MM.1S (cell line): ENCODE measurements at regions not wholly inside any gene's neighbourhood (a gene's known extent, or its start where the extent isn't known, plus 50 kb on each side); places are given as distances from the start of the nearest gene placed in this dataset.

ENCODE experiments used
- DNase-seq: peaks from one replicate; pipeline ENCODE4 v3.0.0-alpha.2; 2015
- H2AFZ ChIP-seq: fragments of 300-600 bp; sonication (generic); 2 replicates; pipeline ENCODE4 v1.6.0; 2016; ENCODE audit warnings: antibody characterized with exemption, low read length
- H3F3A ChIP-seq: fragments of 300-600 bp; sonication (generic); 2 replicates; pipeline ENCODE4 v1.6.1; 2016; ENCODE audit warnings: mild to moderate bottlenecking, antibody characterized with exemption, low read length, moderate library complexity, mixed read lengths; ENCODE audit not compliant: insufficient read depth
- H3K27ac ChIP-seq: fragments of 300-600 bp; sonication (generic); 2 replicates; pipeline ENCODE4 v1.5.1; 2016; ENCODE audit warnings: mild to moderate bottlenecking, low read length
- H3K27me3 ChIP-seq: fragments of 300-600 bp; sonication (generic); replicated peaks from 2 replicates; pipeline ENCODE4 v1.6.0; 2016; ENCODE audit warnings: low read length; ENCODE audit not compliant: insufficient read depth
- H3K36me3 ChIP-seq: fragments of 300-600 bp; sonication (generic); replicated peaks from 2 replicates; pipeline ENCODE4 v1.6.1; 2016; ENCODE audit warnings: mild to moderate bottlenecking, low read length, mixed read lengths; ENCODE audit not compliant: insufficient read depth
- H3K4me1 ChIP-seq: fragments of 300-600 bp; sonication (generic); 2 replicates; pipeline ENCODE4 v1.6.1; 2016; ENCODE audit warnings: low read length, mixed read lengths
- H3K4me2 ChIP-seq: fragments of 300-600 bp; sonication (generic); 2 replicates; pipeline ENCODE4 v1.6.0; 2016; ENCODE audit warnings: low read depth, low read length
- H3K4me3 ChIP-seq: fragments of 300-600 bp; sonication (generic); 2 replicates; pipeline ENCODE4 v1.5.1; 2016; ENCODE audit warnings: low read length, mixed read lengths
- H3K79me2 ChIP-seq: fragments of 300-600 bp; sonication (generic); 2 replicates; pipeline ENCODE4 v1.6.1; 2016; ENCODE audit warnings: mixed run types, low read length, mixed read lengths
- H3K9ac ChIP-seq: fragments of 300-600 bp; sonication (generic); 2 replicates; pipeline ENCODE4 v1.6.1; 2016; ENCODE audit warnings: low read length, mixed read lengths
- H3K9me2 ChIP-seq: fragments of 300-600 bp; sonication (generic); replicated peaks from 2 replicates; pipeline ENCODE4 v1.6.1; 2016; ENCODE audit warnings: mild to moderate bottlenecking, low read length, mixed read lengths; ENCODE audit not compliant: insufficient read depth
- H3K9me3 ChIP-seq: fragments of 300-600 bp; sonication (generic); replicated peaks from 2 replicates; pipeline ENCODE4 v1.6.1; 2016; ENCODE audit warnings: mild to moderate bottlenecking, low read length, mixed read lengths; ENCODE audit not compliant: insufficient read depth
- H4K20me1 ChIP-seq: fragments of 300-600 bp; sonication (generic); 2 replicates; pipeline ENCODE4 v1.6.1; 2016; ENCODE audit warnings: mild to moderate bottlenecking, low read length, moderate library complexity, mixed read lengths; ENCODE audit not compliant: insufficient read depth
- CTCF ChIP-seq: fragments of 300-600 bp; sonication (generic); IDR thresholded peaks from 2 replicates; pipeline ENCODE4 v1.5.1; 2016; ENCODE audit warnings: antibody characterized with exemption, low read length, mixed read lengths
- EZH2 ChIP-seq: fragments of 300-600 bp; sonication (generic); optimal IDR thresholded peaks from 2 replicates; pipeline ENCODE3; 2017; ENCODE audit warnings: low read depth, mild to moderate bottlenecking, antibody characterized with exemption, low read length, mixed read lengths
- EZH2phosphoT487 ChIP-seq: fragments of 300-600 bp; sonication (generic); IDR thresholded peaks from 2 replicates; pipeline ENCODE4 v1.6.1; 2018; ENCODE audit warnings: antibody characterized with exemption, low read length

DNA sequence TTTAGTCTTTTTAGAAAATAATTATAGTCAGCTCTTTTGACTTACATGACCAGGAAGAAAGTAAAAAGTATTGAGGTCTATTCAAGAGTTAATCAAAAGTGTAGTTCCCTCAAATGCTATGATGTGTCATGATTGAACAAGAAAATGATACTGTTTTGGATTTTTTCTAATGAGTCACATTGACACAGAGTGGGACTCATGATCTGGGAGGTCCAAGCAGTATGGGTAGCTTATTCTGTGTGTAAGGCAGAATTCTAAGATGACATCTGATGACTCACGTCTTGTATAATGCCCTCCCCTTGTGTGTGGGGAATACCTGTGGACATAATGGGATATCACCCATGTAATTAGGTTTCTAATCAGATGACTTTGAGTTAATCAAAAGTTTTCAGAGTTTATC is 178.1 kb upstream of the DDHD1 start:
- H3K4me3 ChIP-seq: no peak overlapping the region
- no peaks in the 10 kb centered on the region for H3F3A ChIP-seq
- H3K9me2 ChIP-seq: no peaks in the 10 kb centered on the region
- no peak for DNase-seq
- no peak overlapping the region for H3K4me2 ChIP-seq
- H3K27ac ChIP-seq: no peak overlapping the region
- no peaks in the 10 kb centered on the region for H3K36me3 ChIP-seq
- H2AFZ ChIP-seq: no peak overlapping the region
- H3K79me2 ChIP-seq: no peaks in the 10 kb centered on the region
- TF ChIP-seq EZH2 (no peak), CTCF (no peak), EZH2phosphoT487 (no peak)
- H4K20me1 ChIP-seq: no peaks in the 10 kb centered on the region
- no peaks in the 10 kb centered on the region for H3K9me3 ChIP-seq
- no peaks in the 10 kb centered on the region for H3K27me3 ChIP-seq
- H3K4me1 ChIP-seq: no peaks in the 10 kb centered on the region
- no peak overlapping the region for H3K9ac ChIP-seq

GRCh38 chr14:53330441-53330840 is 177.3 kb upstream of the DDHD1 start:
- no peak for TF ChIP-seq CTCF
- no peak for TF ChIP-seq EZH2
- no peak for TF ChIP-seq EZH2phosphoT487
- no peak overlapping the region for H2AFZ ChIP-seq

GRCh38 chr14:53328841-53329240 is 175.7 kb upstream of the DDHD1 start:
- H3K36me3 ChIP-seq: no peaks in the 10 kb centered on the region
- H2AFZ ChIP-seq: no peak overlapping the region
- H3K27ac ChIP-seq: no peak overlapping the region
- no peaks in the 10 kb centered on the region for H3K27me3 ChIP-seq
- DNase-seq: no peak
- no peaks in the 10 kb centered on the region for H4K20me1 ChIP-seq
- no peak overlapping the region for H3K4me2 ChIP-seq
- H3K4me1 ChIP-seq: no peaks in the 10 kb centered on the region
- TF ChIP-seq EZH2 (no peak), EZH2phosphoT487 (no peak), CTCF (no peak)
- no peaks in the 10 kb centered on the region for H3K9me3 ChIP-seq
- H3K9ac ChIP-seq: no peak overlapping the region
- H3K79me2 ChIP-seq: no peaks in the 10 kb centered on the region
- no peak overlapping the region for H3K4me3 ChIP-seq
- H3K9me2 ChIP-seq: no peaks in the 10 kb centered on the region
- no peaks in the 10 kb centered on the region for H3F3A ChIP-seq

More at GRCh38 chr14:53330441-53330840, 177.3 kb upstream of the DDHD1 start:
- Histone ChIP-seq H3F3A (no peaks in the 10 kb centered on the region), H3K9me3 (no peaks in the 10 kb centered on the region), H3K27ac (no peak overlapping the region), H3K4me2 (no peak overlapping the region), H3K36me3 (no peaks in the 10 kb centered on the region), H3K9ac (no peak overlapping the region), H3K4me3 (no peak overlapping the region), H4K20me1 (no peaks in the 10 kb centered on the region), H3K4me1 (no peaks in the 10 kb centered on the region), H3K79me2 (no peaks in the 10 kb centered on the region), H3K27me3 (no peaks in the 10 kb centered on the region), H3K9me2 (no peaks in the 10 kb centered on the region)
- no peak for DNase-seq

DNA sequence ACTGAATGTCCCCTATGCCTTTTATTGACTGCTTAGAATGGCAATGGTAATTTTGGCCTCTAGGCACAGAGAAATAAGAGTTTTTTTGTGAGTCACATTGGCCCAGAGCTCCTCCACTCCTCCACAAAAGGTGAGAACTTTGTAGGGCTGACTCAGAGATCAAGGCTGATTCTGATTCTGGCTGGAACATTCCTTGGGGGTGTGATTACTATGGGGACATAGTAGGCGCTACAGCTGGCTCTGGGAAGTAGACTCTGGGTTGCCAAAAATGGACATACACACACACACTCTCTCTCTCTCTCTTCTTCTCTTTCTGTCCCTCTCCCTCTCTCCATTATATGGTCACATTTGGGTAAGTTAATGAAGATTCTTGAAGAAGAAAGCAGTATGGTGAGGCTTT is 174.6 kb upstream of the DDHD1 start:
- Histone ChIP-seq H3K4me2 (no peak overlapping the region), H3K36me3 (no peaks in the 10 kb centered on the region), H3K27ac (no peak overlapping the region), H3K79me2 (no peaks in the 10 kb centered on the region), H3F3A (no peaks in the 10 kb centered on the region), H3K9me2 (no peaks in the 10 kb centered on the region), H2AFZ (no peak overlapping the region), H3K4me1 (no peaks in the 10 kb centered on the region), H3K9me3 (no peaks in the 10 kb centered on the region), H4K20me1 (no peaks in the 10 kb centered on the region), H3K27me3 (no peaks in the 10 kb centered on the region), H3K9ac (no peak overlapping the region), H3K4me3 (no peak overlapping the region)
- TF ChIP-seq EZH2phosphoT487 (no peak), CTCF (no peak), EZH2 (no peak)
- no peak for DNase-seq
